ENCODE measurements at regions not wholly inside any gene's neighbourhood (a gene's known extent, or its start where the extent isn't known, plus 50 kb on each side); places are given as distances from the start of the nearest gene placed in this dataset.

DNA sequence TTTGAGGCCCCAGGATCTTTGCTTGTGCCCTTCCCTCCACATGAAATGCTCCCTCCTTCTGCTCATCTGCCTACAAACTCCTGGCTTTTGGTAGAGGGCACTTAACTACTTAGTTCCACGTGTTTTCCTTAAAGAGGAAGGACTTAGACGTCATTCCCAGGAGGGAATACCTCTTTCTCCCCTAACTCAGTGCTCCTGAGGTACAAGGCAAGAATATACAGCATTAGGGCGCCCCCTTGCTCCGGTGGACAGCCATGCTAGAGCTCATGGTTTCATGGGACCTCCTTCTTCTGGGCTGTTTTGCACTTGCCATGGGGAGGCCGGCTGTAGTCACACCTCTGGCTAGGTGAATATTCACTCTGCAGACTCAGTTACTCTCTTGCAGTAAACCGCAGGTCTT is 93.8 kb upstream of the LY86 start:
- Histone ChIP-seq H3K27ac (no peak overlapping the region), H3K27me3 (no peaks in the 10 kb centered on the region), H3K36me3 (no peaks in the 10 kb centered on the region), H3K4me1 (no peaks in the 10 kb centered on the region), H3K9me3 (no peaks in the 10 kb centered on the region), H3K4me3 (no peak overlapping the region)
- TF ChIP-seq POLR2AphosphoS5 (IDR thresholded peaks at IDR 0.05): no peak
- TF ChIP-seq, protein P1, sequence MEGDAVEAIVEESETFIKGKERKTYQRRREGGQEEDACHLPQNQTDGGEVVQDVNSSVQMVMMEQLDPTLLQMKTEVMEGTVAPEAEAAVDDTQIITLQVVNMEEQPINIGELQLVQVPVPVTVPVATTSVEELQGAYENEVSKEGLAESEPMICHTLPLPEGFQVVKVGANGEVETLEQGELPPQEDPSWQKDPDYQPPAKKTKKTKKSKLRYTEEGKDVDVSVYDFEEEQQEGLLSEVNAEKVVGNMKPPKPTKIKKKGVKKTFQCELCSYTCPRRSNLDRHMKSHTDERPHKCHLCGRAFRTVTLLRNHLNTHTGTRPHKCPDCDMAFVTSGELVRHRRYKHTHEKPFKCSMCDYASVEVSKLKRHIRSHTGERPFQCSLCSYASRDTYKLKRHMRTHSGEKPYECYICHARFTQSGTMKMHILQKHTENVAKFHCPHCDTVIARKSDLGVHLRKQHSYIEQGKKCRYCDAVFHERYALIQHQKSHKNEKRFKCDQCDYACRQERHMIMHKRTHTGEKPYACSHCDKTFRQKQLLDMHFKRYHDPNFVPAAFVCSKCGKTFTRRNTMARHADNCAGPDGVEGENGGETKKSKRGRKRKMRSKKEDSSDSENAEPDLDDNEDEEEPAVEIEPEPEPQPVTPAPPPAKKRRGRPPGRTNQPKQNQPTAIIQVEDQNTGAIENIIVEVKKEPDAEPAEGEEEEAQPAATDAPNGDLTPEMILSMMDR (IDR thresholded peaks at IDR 0.05): no peak
- no peak for TF ChIP-seq POLR2A (IDR thresholded peaks at IDR 0.05)
- intact Hi-C loops (cut with DNase I; ENCODE audit: low total_unique reads): no loop called here
- DNase-seq (ENCODE audit: low spot score in 2 of 2): no peak

DNA sequence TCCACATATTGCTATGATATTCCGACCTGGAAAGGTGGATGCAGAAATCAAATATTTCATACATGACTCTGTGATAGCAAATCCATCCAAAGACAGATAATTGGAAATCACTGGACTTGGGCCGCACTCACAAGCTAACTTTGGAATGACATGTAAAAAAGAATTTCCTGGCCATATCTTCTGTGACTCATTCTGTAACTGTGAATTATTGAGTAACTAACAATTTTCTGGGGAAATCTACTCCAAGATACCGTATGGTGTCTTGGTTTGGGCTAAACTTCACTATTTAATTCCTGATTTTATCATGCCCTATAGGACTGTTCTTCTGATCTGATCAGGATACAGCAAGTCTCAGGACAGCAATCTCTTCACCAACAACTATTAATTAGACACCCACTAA is 92.7 kb upstream of the LY86 start:
- H3K4me3 ChIP-seq: no peak overlapping the region
- H3K27ac ChIP-seq: no peak overlapping the region
- no peaks in the 10 kb centered on the region for H3K27me3 ChIP-seq
- H3K36me3 ChIP-seq: no peaks in the 10 kb centered on the region
- H3K4me1 ChIP-seq: no peaks in the 10 kb centered on the region
- DNase-seq (ENCODE audit: low spot score in 2 of 2): no peak
- TF ChIP-seq POLR2A (IDR thresholded peaks at IDR 0.05) (no peak), POLR2AphosphoS5 (IDR thresholded peaks at IDR 0.05) (no peak)
- TF ChIP-seq, protein P1 (IDR thresholded peaks at IDR 0.05): no peak
- intact Hi-C loops (cut with DNase I; ENCODE audit: low total_unique reads): no loop called here
- H3K9me3 ChIP-seq: no peaks in the 10 kb centered on the region

DNA sequence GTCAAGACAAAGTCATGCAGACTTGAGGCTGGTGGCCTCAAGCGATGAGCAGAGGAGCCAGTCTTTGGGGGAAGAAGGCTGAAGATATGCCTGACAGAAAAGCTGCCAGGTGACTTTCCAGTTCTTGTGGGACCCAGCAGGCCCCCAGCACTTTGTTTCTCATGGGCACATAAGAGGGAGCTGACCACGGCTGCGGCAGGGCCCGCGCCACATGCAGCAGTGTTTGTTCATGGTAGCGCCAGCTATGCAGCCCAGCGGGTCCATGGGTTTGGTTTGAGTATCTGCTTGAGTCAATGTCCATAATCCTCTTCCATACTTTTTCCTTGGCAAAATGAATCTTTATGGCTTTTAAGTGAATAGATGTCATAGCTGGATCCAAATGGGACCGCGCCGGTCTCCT is 91.0 kb upstream of the LY86 start:
- intact Hi-C loops (cut with DNase I; ENCODE audit: low total_unique reads): no loop called here
- Histone ChIP-seq H3K36me3 (no peaks in the 10 kb centered on the region), H3K4me1 (no peaks in the 10 kb centered on the region), H3K9me3 (no peaks in the 10 kb centered on the region), H3K27me3 (no peaks in the 10 kb centered on the region), H3K4me3 (no peak overlapping the region), H3K27ac (no peak overlapping the region)
- no peak for DNase-seq (ENCODE audit: low spot score in 2 of 2)
- TF ChIP-seq POLR2AphosphoS5 (IDR thresholded peaks at IDR 0.05) (no peak), POLR2A (IDR thresholded peaks at IDR 0.05) (no peak)
- TF ChIP-seq, protein P1 (IDR thresholded peaks at IDR 0.05): no peak

DNA sequence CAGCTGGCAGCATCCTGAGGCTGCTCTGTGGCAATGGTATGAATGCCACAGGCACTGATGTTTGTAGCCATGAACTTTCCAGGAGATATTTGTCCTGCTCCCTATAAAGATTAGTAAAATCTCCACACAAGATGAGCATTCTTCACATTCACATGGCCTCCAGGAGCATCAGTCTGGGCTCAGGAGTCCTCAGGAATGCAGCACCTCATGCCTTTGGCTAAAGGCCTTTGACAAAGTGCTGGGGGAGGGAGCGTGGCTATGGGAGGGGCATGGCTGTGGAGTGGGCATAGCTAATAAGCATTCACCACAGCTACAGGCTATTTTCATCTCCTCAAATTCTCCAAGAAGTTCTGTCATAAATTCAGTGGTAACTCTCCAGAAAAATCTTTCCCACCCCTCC is 90.5 kb upstream of the LY86 start:
- H3K9me3 ChIP-seq: no peaks in the 10 kb centered on the region
- H3K4me3 ChIP-seq: no peak overlapping the region
- H3K27ac ChIP-seq: no peak overlapping the region
- H3K4me1 ChIP-seq: no peaks in the 10 kb centered on the region
- TF ChIP-seq POLR2A (IDR thresholded peaks at IDR 0.05) (no peak), POLR2AphosphoS5 (IDR thresholded peaks at IDR 0.05) (no peak)
- TF ChIP-seq, protein P1 (IDR thresholded peaks at IDR 0.05): no peak
- no peaks in the 10 kb centered on the region for H3K27me3 ChIP-seq
- intact Hi-C loops (cut with DNase I; ENCODE audit: low total_unique reads): no loop called here
- DNase-seq (ENCODE audit: low spot score in 2 of 2): no peak
- no peaks in the 10 kb centered on the region for H3K36me3 ChIP-seq

DNA sequence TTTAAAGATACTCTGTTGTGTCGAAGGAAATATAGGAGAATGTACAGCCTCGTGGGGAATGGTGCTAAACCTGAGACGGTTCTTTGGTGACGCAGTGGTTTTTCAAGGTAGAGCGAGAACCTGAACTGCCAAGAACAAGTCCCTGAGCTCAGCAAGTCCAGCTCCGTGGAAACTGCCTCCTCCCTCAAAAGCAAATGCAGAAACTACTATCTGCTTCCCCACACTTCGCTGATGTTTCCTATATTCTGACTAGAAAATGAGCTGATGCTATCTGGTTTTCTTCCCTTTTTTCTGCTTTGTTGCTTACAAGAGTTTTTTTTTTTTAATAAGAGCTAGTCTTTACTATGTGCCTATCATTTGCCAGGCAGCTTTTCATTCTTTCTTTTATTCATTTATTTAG is 85.3 kb upstream of the LY86 start:
- H3K27me3 ChIP-seq: no peaks in the 10 kb centered on the region
- DNase-seq (ENCODE audit: low spot score in 2 of 2): no peak
- no peaks in the 10 kb centered on the region for H3K36me3 ChIP-seq
- no peaks in the 10 kb centered on the region for H3K4me1 ChIP-seq
- H3K27ac ChIP-seq: no peak overlapping the region
- TF ChIP-seq POLR2AphosphoS5 (IDR thresholded peaks at IDR 0.05) (no peak), POLR2A (IDR thresholded peaks at IDR 0.05) (no peak)
- TF ChIP-seq, protein P1 (IDR thresholded peaks at IDR 0.05): no peak
- intact Hi-C loops (cut with DNase I; ENCODE audit: low total_unique reads): no loop called here
- peaks cover 0 to 5% of the 10 kb centered on the region in 2 donors for H3K9me3 ChIP-seq
- no peak overlapping the region for H3K4me3 ChIP-seq
